ENCODE measurements at regions not wholly inside any gene's neighbourhood (a gene's known extent, or its start where the extent isn't known, plus 50 kb on each side); places are given as distances from the start of the nearest gene placed in this dataset.

- DNase-seq = no peak
These were observed 89.5 kb upstream of the TMEM17 start for GRCh38 chr2:62595474-62595873.

GRCh38 chr2:62593825-62594224 is 87.8 kb upstream of the TMEM17 start:
- no peak for DNase-seq

- no peak for DNase-seq
These were observed 85.5 kb upstream of the TMEM17 start for GRCh38 chr2:62591491-62591890.

- DNase-seq = no peak
These were observed 83.8 kb upstream of the TMEM17 start for GRCh38 chr2:62589691-62590356.

- no peak for DNase-seq
These were observed 81.6 kb upstream of the TMEM17 start for GRCh38 chr2:62587592-62587991.

- DNase-seq = no peak
These were observed 81.0 kb upstream of the TMEM17 start for GRCh38 chr2:62586981-62587380.

GRCh38 chr2:62578803-62579640 is 73.0 kb upstream of the TMEM17 start:
- DNase-seq = no peak

- DNase-seq = no peak
These were observed 72.2 kb upstream of the TMEM17 start for GRCh38 chr2:62577994-62578781.

GRCh38 chr2:62576276-62576939 is 70.4 kb upstream of the TMEM17 start:
- DNase-seq = no peak

GRCh38 chr2:62573936-62574335 is 67.9 kb upstream of the TMEM17 start:
- DNase-seq = no peak

- DNase-seq = no peak
These were observed 67.2 kb upstream of the TMEM17 start for GRCh38 chr2:62573137-62573731.

GRCh38 chr2:62570861-62571698 is 65.1 kb upstream of the TMEM17 start:
- DNase-seq = no peak

GRCh38 chr2:62569907-62570841 is 64.2 kb upstream of the TMEM17 start:
- no peak for DNase-seq

GRCh38 chr2:62568983-62569837 is 63.2 kb upstream of the TMEM17 start:
- DNase-seq = peak; percentile 33

- no peak for DNase-seq
These were observed 62.1 kb upstream of the TMEM17 start for GRCh38 chr2:62568074-62568473.

- no peak for DNase-seq
These were observed 61.7 kb upstream of the TMEM17 start for GRCh38 chr2:62567669-62568068.

GRCh38 chr2:62566847-62567246 is 60.9 kb upstream of the TMEM17 start:
- no peak for DNase-seq

- DNase-seq = no peak
These were observed 59.4 kb upstream of the TMEM17 start for GRCh38 chr2:62565309-62565908.

All from NCI-H1105 treated with DMSO at 0.1 percent for 48 hours (cell line).